Uterus (tissue), 3 donors: ENCODE measurements at regions not wholly inside any gene's neighbourhood (a gene's known extent, or its start where the extent isn't known, plus 50 kb on each side); places are given as distances from the start of the nearest gene placed in this dataset.
"Not testable (repeated sequence)": the region's sequence is repeated elsewhere in the genome, so short reads cannot be mapped to it uniquely, and the experiment has no call there.

Experiments
- DNase-seq, 2 donors: peaks; one replicate each; pipeline ENCODE4 v3.0.0-alpha.2; 2019 to 2020
- H3K27ac ChIP-seq, 2 donors: fragments of 200-600 bp; sonication (generic); 1 replicate in 1 of 2; 2 replicates in 1 of 2; pipeline ENCODE4 v1.5.1; 2016 to 2018
- H3K27me3 ChIP-seq, 2 donors: fragments of 200-600 bp; sonication (generic); one replicate each; pipeline ENCODE4 v1.5.1; 2018 to 2019; ENCODE audit warnings: control low read depth in 1 of 2
- H3K36me3 ChIP-seq, 2 donors: fragments of 200-600 bp; sonication (generic); one replicate each; pipeline ENCODE4 v1.5.1; 2019; ENCODE audit warnings: control low read depth in 1 of 2
- H3K4me1 ChIP-seq, 2 donors: fragments of 200-600 bp; sonication (generic); one replicate each; pipeline ENCODE4 v1.5.1; 2018 to 2019; ENCODE audit warnings: control low read depth in 1 of 2
- H3K4me3 ChIP-seq, 2 donors: fragments of 200-600 bp; sonication (generic); 1 replicate in 1 of 2; 2 replicates in 1 of 2; pipeline ENCODE4 v1.5.1; 2018 to 2019; ENCODE audit warnings: mild to moderate bottlenecking in 1 of 2
- H3K9me3 ChIP-seq, 2 donors: fragments of 200-600 bp; sonication (generic); one replicate each; pipeline ENCODE4 v1.5.1; 2019; ENCODE audit warnings: control low read depth in 1 of 2
- CTCF ChIP-seq, 4 experiments: fragments of 200-600 bp in 2 of 4; fragments of 450-650 bp in 2 of 4; sonication (generic) in 2 of 4; IDR thresholded peaks; one replicate each; pipeline ENCODE4 v1.5.1; 2016 to 2019; ENCODE audit warnings: antibody characterized with exemption in 4 of 4, mild to moderate bottlenecking in 2 of 4, moderate library complexity in 1 of 4
- POLR2A ChIP-seq, 2 donors: fragments of 450-650 bp; IDR thresholded peaks; one replicate each; pipeline ENCODE4 v1.6.1; 2016; ENCODE audit warnings: antibody characterized with exemption in 2 of 2, mild to moderate bottlenecking in 1 of 2, moderate library complexity in 1 of 2
- intact Hi-C: fragments of 100-400 bp; cut with DNase I; formaldehyde crosslinking; loops from one replicate; pipeline ENCODE4 v1.15.1; 2023; ENCODE audit warnings: low total_unique reads
- donor health status: DM: yes; HTN: yes; CAD: no.

- Histone ChIP-seq H3K36me3 (no peaks in the 10 kb centered on the region), H3K4me1 (no peaks in the 10 kb centered on the region), H3K27me3 (no peaks in the 10 kb centered on the region), H3K4me3 (no peak overlapping the region), H3K9me3 (no peaks in the 10 kb centered on the region), H3K27ac (no peak overlapping the region)
- intact Hi-C loops: no loop called here
- no peak for TF ChIP-seq POLR2A (IDR thresholded peaks at IDR 0.05)
- TF ChIP-seq CTCF (IDR thresholded peaks at IDR 0.05): no peak
- no peak for DNase-seq
Observed at GRCh38 chr6:48512390-48512789, 401.4 kb upstream of the PTCHD4 start.

- Histone ChIP-seq H3K27me3 (no peaks in the 10 kb centered on the region), H3K4me1 (no peaks in the 10 kb centered on the region)
Observed at GRCh38 chr6:48511378-48511777, 400.4 kb upstream of the PTCHD4 start.

DNA sequence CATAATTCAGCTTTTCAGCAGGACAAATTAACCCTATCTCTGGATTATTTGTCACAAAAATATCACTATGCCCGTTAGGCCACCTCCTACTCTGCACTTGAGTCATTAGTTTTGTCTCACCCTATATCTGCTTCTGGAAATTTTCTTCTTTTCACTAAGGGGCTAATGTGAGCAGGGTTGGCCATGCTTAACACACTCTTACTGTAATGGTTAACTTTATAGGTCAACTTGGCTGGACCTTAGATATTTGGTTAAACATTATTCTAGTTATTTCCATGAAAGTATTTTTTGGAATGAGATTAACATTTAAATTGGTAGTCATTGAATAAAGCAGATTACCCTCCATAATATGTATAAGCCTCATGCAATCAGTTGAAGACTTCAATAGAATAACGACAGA is 394.6 kb upstream of the PTCHD4 start:
- Histone ChIP-seq H3K27me3 (no peaks in the 10 kb centered on the region), H3K36me3 (no peaks in the 10 kb centered on the region)
- intact Hi-C loops: no loop called here

More at GRCh38 chr6:48511378-48511777, 400.4 kb upstream of the PTCHD4 start:
- Histone ChIP-seq H3K36me3 (no peaks in the 10 kb centered on the region), H3K27ac (no peak overlapping the region), H3K9me3 (no peaks in the 10 kb centered on the region), H3K4me3 (no peak overlapping the region)
- TF ChIP-seq POLR2A (IDR thresholded peaks at IDR 0.05): no peak
- TF ChIP-seq CTCF (IDR thresholded peaks at IDR 0.05): no peak
- intact Hi-C loops: no loop called here
- no peak for DNase-seq

DNA sequence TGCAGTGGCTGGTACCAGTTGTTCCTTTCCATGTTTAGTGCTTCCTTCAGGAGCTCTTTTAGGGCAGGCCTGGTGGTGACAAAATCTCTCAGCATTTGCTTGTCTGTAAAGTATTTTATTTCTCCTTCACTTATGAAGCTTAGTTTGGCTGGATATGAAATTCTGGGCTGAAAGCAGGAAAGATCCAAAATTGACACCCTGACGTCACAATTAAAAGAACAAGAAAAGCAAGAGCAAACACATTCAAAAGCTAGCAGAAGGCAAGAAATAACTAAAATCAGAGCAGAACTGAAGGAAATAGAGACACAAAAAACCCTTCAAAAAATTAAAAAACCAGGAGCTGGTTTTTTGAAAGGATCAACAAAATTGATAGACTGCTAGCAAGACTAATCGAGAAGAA is 382.4 kb upstream of the PTCHD4 start:
- H3K36me3 ChIP-seq: not testable (repeated sequence)

More for the DNA sequence above, 394.6 kb upstream of the PTCHD4 start:
- no peak for DNase-seq
- TF ChIP-seq POLR2A (IDR thresholded peaks at IDR 0.05): no peak
- no peak for TF ChIP-seq CTCF (IDR thresholded peaks at IDR 0.05)
- Histone ChIP-seq H3K9me3 (no peaks in the 10 kb centered on the region), H3K27ac (no peak overlapping the region), H3K4me1 (no peaks in the 10 kb centered on the region), H3K4me3 (no peak overlapping the region)

GRCh38 chr6:48490658-48491057 is 379.7 kb upstream of the PTCHD4 start:
- no peak overlapping the region for H3K4me3 ChIP-seq
- no peak overlapping the region for H3K27ac ChIP-seq
- TF ChIP-seq POLR2A (IDR thresholded peaks at IDR 0.05) (no peak), CTCF (IDR thresholded peaks at IDR 0.05) (no peak)
- DNase-seq: no peak
- intact Hi-C loops: no loop called here
- no peaks in the 10 kb centered on the region for H3K36me3 ChIP-seq
- H3K4me1 ChIP-seq: no peaks in the 10 kb centered on the region
- no peaks in the 10 kb centered on the region for H3K9me3 ChIP-seq
- H3K27me3 ChIP-seq: no peaks in the 10 kb centered on the region

More for the DNA sequence above, 382.4 kb upstream of the PTCHD4 start:
- H3K4me1 ChIP-seq, DNase-seq, H3K27ac ChIP-seq, intact Hi-C loops, H3K27me3 ChIP-seq, H3K4me3 ChIP-seq, H3K9me3 ChIP-seq: not testable (repeated sequence)

GRCh38 chr6:48486876-48487275 is 375.9 kb upstream of the PTCHD4 start:
- DNase-seq: no peak
- Histone ChIP-seq H3K9me3 (no peaks in the 10 kb centered on the region), H3K27me3 (no peaks in the 10 kb centered on the region), H3K4me3 (no peak overlapping the region), H3K36me3 (no peaks in the 10 kb centered on the region), H3K4me1 (no peaks in the 10 kb centered on the region), H3K27ac (no peak overlapping the region)
- TF ChIP-seq CTCF (IDR thresholded peaks at IDR 0.05) (no peak), POLR2A (IDR thresholded peaks at IDR 0.05) (no peak)
- intact Hi-C loops: no loop called here
